Nephron (organoid): ENCODE measurements at regions not wholly inside any gene's neighbourhood (a gene's known extent, or its start where the extent isn't known, plus 50 kb on each side); places are given as distances from the start of the nearest gene placed in this dataset.

Experiments
- H3K27ac Mint-ChIP-seq, 3 experiments: 2 replicates each; pipeline ENCODE4 v1.8.0; 2020; ENCODE audit warnings: mixed read lengths in 3 of 3, mild to moderate bottlenecking in 2 of 3, moderate library complexity in 1 of 3
- H3K27me3 Mint-ChIP-seq: 2 replicates; pipeline ENCODE4 v1.8.0; 2021; ENCODE audit warnings: low read depth, mild to moderate bottlenecking, moderate library complexity, mixed read lengths
- H3K36me3 Mint-ChIP-seq: 2 replicates; pipeline ENCODE4 v1.8.0; 2020; ENCODE audit warnings: low read depth, mixed read lengths
- H3K4me1 Mint-ChIP-seq: 2 replicates; pipeline ENCODE4 v1.8.0; 2020; ENCODE audit warnings: mixed read lengths
- H3K4me3 Mint-ChIP-seq, 3 experiments: 2 replicates each; pipeline ENCODE4 v1.8.0; 2020; ENCODE audit warnings: mild to moderate bottlenecking in 3 of 3, mixed read lengths in 3 of 3, moderate library complexity in 2 of 3
- H3K9me3 Mint-ChIP-seq: 2 replicates; pipeline ENCODE4 v1.8.0; 2020; ENCODE audit warnings: mixed read lengths
- CTCF ChIP-seq, 3 experiments: fragments of 200-600 bp; sonication (generic); IDR thresholded peaks; one replicate each; pipeline ENCODE4 v1.5.0; 2021; ENCODE audit warnings: antibody characterized with exemption in 3 of 3; ENCODE audit not compliant: unreplicated experiment in 3 of 3

- TF ChIP-seq CTCF (IDR thresholded peaks at IDR 0.05; ENCODE audit: unreplicated experiment in 3 of 3) = no peak
These were observed 432.2 kb downstream of the OLFM4 start for GRCh38 chr13:53460796-53461195.

GRCh38 chr13:53463106-53463505 is 434.5 kb downstream of the OLFM4 start:
- no peak overlapping the region for H3K4me3 Mint-ChIP-seq

More at GRCh38 chr13:53460796-53461195, 432.2 kb downstream of the OLFM4 start:
- peak overlapping the region; percentile 23 to 73 (median 25) for H3K27ac Mint-ChIP-seq
- peaks cover 9% of the 10 kb centered on the region for H3K4me1 Mint-ChIP-seq
- H3K36me3 Mint-ChIP-seq = no peaks in the 10 kb centered on the region
- H3K4me3 Mint-ChIP-seq = no peak overlapping the region
- peaks cover 4% of the 10 kb centered on the region for H3K27me3 Mint-ChIP-seq
- H3K9me3 Mint-ChIP-seq = peaks cover 9% of the 10 kb centered on the region

GRCh38 chr13:53466576-53466975 is 438.0 kb downstream of the OLFM4 start:
- H3K27me3 Mint-ChIP-seq = peaks cover 4% of the 10 kb centered on the region

More at GRCh38 chr13:53463106-53463505, 434.5 kb downstream of the OLFM4 start:
- Mint-ChIP-seq H3K9me3 (peaks cover 3% of the 10 kb centered on the region), H3K36me3 (no peaks in the 10 kb centered on the region), H3K4me1 (peaks cover 9% of the 10 kb centered on the region), H3K27me3 (peaks cover 4% of the 10 kb centered on the region), H3K27ac (no peak overlapping the region)
- no peak for TF ChIP-seq CTCF (IDR thresholded peaks at IDR 0.05; ENCODE audit: unreplicated experiment in 3 of 3)

GRCh38 chr13:53473397-53473796 is 444.8 kb downstream of the OLFM4 start:
- Mint-ChIP-seq H3K4me3 (no peak overlapping the region), H3K27me3 (no peaks in the 10 kb centered on the region), H3K4me1 (no peaks in the 10 kb centered on the region), H3K9me3 (no peaks in the 10 kb centered on the region), H3K36me3 (no peaks in the 10 kb centered on the region), H3K27ac (no peak overlapping the region)
- TF ChIP-seq CTCF (IDR thresholded peaks at IDR 0.05; ENCODE audit: unreplicated experiment in 3 of 3) = no peak

More at GRCh38 chr13:53466576-53466975, 438.0 kb downstream of the OLFM4 start:
- Mint-ChIP-seq H3K27ac (no peak overlapping the region), H3K36me3 (no peaks in the 10 kb centered on the region), H3K4me3 (no peak overlapping the region), H3K9me3 (no peaks in the 10 kb centered on the region), H3K4me1 (no peaks in the 10 kb centered on the region)
- TF ChIP-seq CTCF (IDR thresholded peaks at IDR 0.05; ENCODE audit: unreplicated experiment in 3 of 3) = no peak

GRCh38 chr13:53474878-53475277 is 446.3 kb downstream of the OLFM4 start:
- no peak for TF ChIP-seq CTCF (IDR thresholded peaks at IDR 0.05; ENCODE audit: unreplicated experiment in 3 of 3)
- H3K4me1 Mint-ChIP-seq = no peaks in the 10 kb centered on the region
- no peak overlapping the region for H3K4me3 Mint-ChIP-seq
- no peaks in the 10 kb centered on the region for H3K36me3 Mint-ChIP-seq
- no peak overlapping the region for H3K27ac Mint-ChIP-seq
- no peaks in the 10 kb centered on the region for H3K27me3 Mint-ChIP-seq
- H3K9me3 Mint-ChIP-seq = no peaks in the 10 kb centered on the region

- peaks cover 5% of the 10 kb centered on the region for H3K27me3 Mint-ChIP-seq
- no peaks in the 10 kb centered on the region for H3K4me1 Mint-ChIP-seq
- no peak overlapping the region for H3K27ac Mint-ChIP-seq
- H3K4me3 Mint-ChIP-seq = no peak overlapping the region
- no peaks in the 10 kb centered on the region for H3K9me3 Mint-ChIP-seq
- no peak for TF ChIP-seq CTCF (IDR thresholded peaks at IDR 0.05; ENCODE audit: unreplicated experiment in 3 of 3)
- H3K36me3 Mint-ChIP-seq = no peaks in the 10 kb centered on the region
These were observed 462.1 kb downstream of the OLFM4 start for GRCh38 chr13:53490752-53491151.
